Prostate gland (tissue), 2 donors: ENCODE measurements at regions not wholly inside any gene's neighbourhood (a gene's known extent, or its start where the extent isn't known, plus 50 kb on each side); places are given as distances from the start of the nearest gene placed in this dataset.

ENCODE experiments used
- POLR2A ChIP-seq: fragments of 450-650 bp; IDR thresholded peaks from one replicate; pipeline ENCODE4 v1.6.1; 2016; ENCODE audit warnings: antibody characterized with exemption, mild to moderate bottlenecking
- TF ChIP-seq, protein P1 (sequence below), 4 experiments: fragments of 200-600 bp in 2 of 4; fragments of 450-650 bp in 2 of 4; sonication (generic) in 2 of 4; IDR thresholded peaks; 1 replicate in 3 of 4; 2 replicates in 1 of 4; pipeline ENCODE4 v1.5.1; 2016 to 2019; ENCODE audit warnings: antibody characterized with exemption in 4 of 4, mild to moderate bottlenecking in 2 of 4, moderate library complexity in 2 of 4

GRCh38 chr19:30130356-30131122, 188.5 kb downstream of the URI1 start:
- TF ChIP-seq, protein P1, sequence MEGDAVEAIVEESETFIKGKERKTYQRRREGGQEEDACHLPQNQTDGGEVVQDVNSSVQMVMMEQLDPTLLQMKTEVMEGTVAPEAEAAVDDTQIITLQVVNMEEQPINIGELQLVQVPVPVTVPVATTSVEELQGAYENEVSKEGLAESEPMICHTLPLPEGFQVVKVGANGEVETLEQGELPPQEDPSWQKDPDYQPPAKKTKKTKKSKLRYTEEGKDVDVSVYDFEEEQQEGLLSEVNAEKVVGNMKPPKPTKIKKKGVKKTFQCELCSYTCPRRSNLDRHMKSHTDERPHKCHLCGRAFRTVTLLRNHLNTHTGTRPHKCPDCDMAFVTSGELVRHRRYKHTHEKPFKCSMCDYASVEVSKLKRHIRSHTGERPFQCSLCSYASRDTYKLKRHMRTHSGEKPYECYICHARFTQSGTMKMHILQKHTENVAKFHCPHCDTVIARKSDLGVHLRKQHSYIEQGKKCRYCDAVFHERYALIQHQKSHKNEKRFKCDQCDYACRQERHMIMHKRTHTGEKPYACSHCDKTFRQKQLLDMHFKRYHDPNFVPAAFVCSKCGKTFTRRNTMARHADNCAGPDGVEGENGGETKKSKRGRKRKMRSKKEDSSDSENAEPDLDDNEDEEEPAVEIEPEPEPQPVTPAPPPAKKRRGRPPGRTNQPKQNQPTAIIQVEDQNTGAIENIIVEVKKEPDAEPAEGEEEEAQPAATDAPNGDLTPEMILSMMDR (IDR thresholded peaks at IDR 0.05) = no peak
- no peak for TF ChIP-seq POLR2A
